ENCODE measurements at regions not wholly inside any gene's neighbourhood (a gene's known extent, or its start where the extent isn't known, plus 50 kb on each side); places are given as distances from the start of the nearest gene placed in this dataset.

GRCh38 chr2:109068811-109069210, 60.2 kb upstream of the SH3RF3 start:
- Histone ChIP-seq H3K79me2 (ENCODE audit: control insufficient read depth, insufficient read depth, low read length) (no peaks in the 10 kb centered on the region), H3K9me1 (replicated peaks; ENCODE audit: control insufficient read depth, extremely low read depth, insufficient read depth, low read length) (no peaks in the 10 kb centered on the region), H3K36me3 (ENCODE audit: control insufficient read depth in 2 of 2, extremely low read depth in 1 of 2, insufficient read depth in 2 of 2, low read length in 2 of 2) (no peaks in the 10 kb centered on the region), H4K20me1 (replicated peaks; ENCODE audit: control insufficient read depth, extremely low read depth, insufficient read depth, low read length) (no peaks in the 10 kb centered on the region), H3K4me3 (replicated peaks in 1 of 3; ENCODE audit: insufficient read depth in 1 of 3, low read depth in 1 of 3, low read length in 3 of 3) (no peak overlapping the region), H3K9ac (replicated peaks; ENCODE audit: extremely low read depth, insufficient read depth, low read length) (no peak overlapping the region), H3K9me3 (replicated peaks; ENCODE audit: control insufficient read depth, insufficient read depth, low read length) (no peaks in the 10 kb centered on the region), H2AFZ (ENCODE audit: low read depth, low read length) (no peak overlapping the region), H3K27ac (ENCODE audit: insufficient read depth, low read depth, low read length) (no peak overlapping the region), H3K4me1 (ENCODE audit: control insufficient read depth, extremely low read depth, insufficient read depth, low read length) (no peaks in the 10 kb centered on the region), H3K27me3 (ENCODE audit: control insufficient read depth in 2 of 2, insufficient read depth in 2 of 2, low read length in 2 of 2) (peaks cover 16 to 22% of the 10 kb centered on the region in 2 experiments), H3K4me2 (ENCODE audit: insufficient read depth, low read length) (no peak overlapping the region)
- no peak for TF ChIP-seq POLR2A (IDR thresholded peaks at IDR 0.05; ENCODE audit: low read depth, low read length)
- TF ChIP-seq POLR2AphosphoS5 (IDR thresholded peaks at IDR 0.05; ENCODE audit: insufficient read depth, low read depth, low read length) = no peak
- no peak for TF ChIP-seq MYC (IDR thresholded peaks at IDR 0.05; ENCODE audit: low read depth, low read length)
- no peak for TF ChIP-seq FOS (IDR thresholded peaks at IDR 0.05; ENCODE audit: borderline replicate concordance, insufficient read depth, low read length)
- no peak for TF ChIP-seq GATA2 (IDR thresholded peaks at IDR 0.05; ENCODE audit: insufficient read depth, insufficient read length, low read depth, low read length)
- no peak for TF ChIP-seq JUN (IDR thresholded peaks at IDR 0.05; ENCODE audit: borderline replicate concordance, insufficient read depth, insufficient read length, low read depth)
- no peak for TF ChIP-seq MAX (IDR thresholded peaks at IDR 0.05; ENCODE audit: insufficient read depth, insufficient read length)
- no peak for TF ChIP-seq EZH2 (IDR thresholded peaks at IDR 0.05; ENCODE audit: borderline replicate concordance, low read depth, low read length, severe bottlenecking)
- TF ChIP-seq, protein P1, sequence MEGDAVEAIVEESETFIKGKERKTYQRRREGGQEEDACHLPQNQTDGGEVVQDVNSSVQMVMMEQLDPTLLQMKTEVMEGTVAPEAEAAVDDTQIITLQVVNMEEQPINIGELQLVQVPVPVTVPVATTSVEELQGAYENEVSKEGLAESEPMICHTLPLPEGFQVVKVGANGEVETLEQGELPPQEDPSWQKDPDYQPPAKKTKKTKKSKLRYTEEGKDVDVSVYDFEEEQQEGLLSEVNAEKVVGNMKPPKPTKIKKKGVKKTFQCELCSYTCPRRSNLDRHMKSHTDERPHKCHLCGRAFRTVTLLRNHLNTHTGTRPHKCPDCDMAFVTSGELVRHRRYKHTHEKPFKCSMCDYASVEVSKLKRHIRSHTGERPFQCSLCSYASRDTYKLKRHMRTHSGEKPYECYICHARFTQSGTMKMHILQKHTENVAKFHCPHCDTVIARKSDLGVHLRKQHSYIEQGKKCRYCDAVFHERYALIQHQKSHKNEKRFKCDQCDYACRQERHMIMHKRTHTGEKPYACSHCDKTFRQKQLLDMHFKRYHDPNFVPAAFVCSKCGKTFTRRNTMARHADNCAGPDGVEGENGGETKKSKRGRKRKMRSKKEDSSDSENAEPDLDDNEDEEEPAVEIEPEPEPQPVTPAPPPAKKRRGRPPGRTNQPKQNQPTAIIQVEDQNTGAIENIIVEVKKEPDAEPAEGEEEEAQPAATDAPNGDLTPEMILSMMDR (IDR thresholded peaks at IDR 0.05; ENCODE audit: extremely low read depth in 1 of 2, insufficient read depth in 1 of 2, low read depth in 1 of 2, low read length in 2 of 2) = no peak
- BruUV-seq (replicated peaks) = no TSS peak
- ChIA-PET CTCF (no interaction called here), POLR2A (no interaction called here)
- DNase-seq (ENCODE audit: low read depth, low spot score) (no peak), FAIRE-seq (no peak)
- intact Hi-C loops (cut with micrococcal nuclease) = no loop called here
- dilution Hi-C loops (cut with MboI; ENCODE audit: extremely low pct_ligation_motif_present, low sequenced_read_pairs) = no loop called here
